Muscle of leg (tissue), 3 donors: ENCODE measurements at regions not wholly inside any gene's neighbourhood (a gene's known extent, or its start where the extent isn't known, plus 50 kb on each side); places are given as distances from the start of the nearest gene placed in this dataset.
"Not testable (repeated sequence)": the region's sequence is repeated elsewhere in the genome, so short reads cannot be mapped to it uniquely, and the experiment has no call there.

Experiments
- DNase-seq: peaks from one replicate; pipeline ENCODE4 v3.0.0; 2013
- H3K27ac ChIP-seq: one replicate; pipeline ENCODE4 v1.5.1; 2013; ENCODE audit warnings: mild to moderate bottlenecking, low read length, control low read depth
- H3K27me3 ChIP-seq: one replicate; pipeline ENCODE4 v1.6.1; 2013; ENCODE audit warnings: low read length; ENCODE audit not compliant: control insufficient read depth, insufficient read depth
- H3K36me3 ChIP-seq: one replicate; pipeline ENCODE4 v1.6.1; 2013; ENCODE audit warnings: low read length; ENCODE audit not compliant: control insufficient read depth, insufficient read depth
- H3K4me1 ChIP-seq: one replicate; pipeline ENCODE4 v1.6.1; 2013; ENCODE audit warnings: low read length; ENCODE audit not compliant: control insufficient read depth, insufficient read depth
- H3K4me3 ChIP-seq: one replicate; pipeline ENCODE4 v1.5.1; 2013; ENCODE audit warnings: low read length, control low read depth
- H3K9me3 ChIP-seq: replicated peaks from 2 replicates; pipeline ENCODE4 v1.6.1; 2013; ENCODE audit warnings: low read depth, low read length; ENCODE audit not compliant: control insufficient read depth
- WGBS: methylation state at CpG from one replicate; pipeline ENCODE4 v1.1.5; 2013; ENCODE audit warnings: missing lambda C conversion rate; ENCODE audit not compliant: insufficient coverage; 5-methylcytosine and 5-hydroxymethylcytosine counted together

DNA sequence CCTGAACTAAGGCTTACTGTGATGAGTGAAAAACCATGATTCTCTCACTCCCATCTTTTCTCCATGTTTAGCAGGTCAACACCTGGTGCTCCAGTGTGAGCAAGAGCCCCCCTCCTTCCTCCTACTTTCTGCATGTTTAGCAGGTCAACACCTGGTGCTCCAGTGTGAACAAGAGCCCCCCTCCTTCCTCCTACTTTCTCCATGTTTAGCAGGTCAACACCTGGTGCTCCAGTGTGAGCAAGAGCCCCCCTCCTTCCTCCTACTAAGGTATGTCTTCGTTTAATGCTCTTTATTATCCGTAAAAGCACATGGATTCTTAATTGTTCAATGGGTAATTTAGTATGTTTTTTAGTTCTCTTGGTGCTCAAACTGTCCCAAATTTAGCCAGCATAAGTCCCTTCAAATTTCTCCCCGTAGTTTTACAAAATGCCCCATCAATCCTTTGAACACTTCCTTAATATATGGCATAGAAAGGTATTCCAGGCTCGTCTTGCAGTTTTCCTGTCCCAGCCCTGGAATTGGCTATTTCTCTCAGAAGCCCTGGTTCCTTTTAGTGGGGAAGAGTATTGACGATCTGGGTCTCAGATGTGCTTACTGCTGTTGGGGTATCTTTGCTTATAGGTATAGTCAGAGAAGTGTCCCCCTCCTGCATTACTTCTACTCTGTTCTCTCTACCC is 760.8 kb upstream of the TPTE start:
- H3K36me3 ChIP-seq: no peaks in the 10 kb centered on the region
- H3K4me1 ChIP-seq: no peaks in the 10 kb centered on the region
- WGBS: no CpG with 5 or more reads among the region's 5 CpGs
- H3K9me3 ChIP-seq: peaks cover 53% of the 10 kb centered on the region
- no peak overlapping the region for H3K27ac ChIP-seq
- no peaks in the 10 kb centered on the region for H3K27me3 ChIP-seq
- no peak for DNase-seq
- H3K4me3 ChIP-seq: no peak overlapping the region

- H3K36me3 ChIP-seq: no peaks in the 10 kb centered on the region
- H3K27ac ChIP-seq: no peak overlapping the region
- no peak for DNase-seq
- no peaks in the 10 kb centered on the region for H3K27me3 ChIP-seq
- 73% methylated on average over 1 of the region's 3 CpGs for WGBS
- no peak overlapping the region for H3K4me3 ChIP-seq
- H3K4me1 ChIP-seq: no peaks in the 10 kb centered on the region
- H3K9me3 ChIP-seq: peaks cover 56% of the 10 kb centered on the region
Observed at GRCh38 chr21:9763306-9763705, 758.1 kb upstream of the TPTE start.

- WGBS: 56% methylated on average over 4 of the region's 4 CpGs
- Histone ChIP-seq H3K27me3 (no peaks in the 10 kb centered on the region), H3K36me3 (no peaks in the 10 kb centered on the region), H3K4me1 (no peaks in the 10 kb centered on the region), H3K27ac (no peak overlapping the region), H3K9me3 (peaks cover 56% of the 10 kb centered on the region), H3K4me3 (no peak overlapping the region)
- DNase-seq: no peak
Observed at GRCh38 chr21:9763807-9764206, 757.6 kb upstream of the TPTE start.

GRCh38 chr21:9764294-9764693 is 757.1 kb upstream of the TPTE start:
- not testable (repeated sequence) for H3K4me3 ChIP-seq, H3K36me3 ChIP-seq, H3K27ac ChIP-seq, DNase-seq, H3K4me1 ChIP-seq, H3K27me3 ChIP-seq
- WGBS: 52% methylated on average over 3 of the region's 6 CpGs
- peaks cover 54% of the 10 kb centered on the region for H3K9me3 ChIP-seq

DNA sequence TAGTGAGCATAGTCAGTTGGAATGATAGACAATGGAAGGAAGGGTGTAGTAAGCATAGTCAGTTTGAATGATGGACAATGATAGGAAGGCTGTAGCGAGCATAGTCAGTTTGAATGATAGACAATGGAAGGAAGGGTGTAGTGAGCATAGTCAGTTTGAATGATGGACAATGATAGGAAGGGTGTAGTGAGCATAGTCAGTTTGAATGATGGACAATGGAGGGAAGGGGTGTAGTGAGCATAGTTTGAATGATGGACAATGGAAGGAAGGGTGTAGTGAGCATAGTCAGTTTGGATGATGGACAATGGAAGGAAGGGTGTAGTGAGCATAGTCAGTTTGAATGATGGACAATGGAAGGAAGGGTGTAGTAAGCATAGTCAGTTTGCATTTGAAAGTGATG is 755.8 kb upstream of the TPTE start:
- 33% methylated on average over 1 of the region's 1 CpG for WGBS
- H3K4me1 ChIP-seq, H3K27ac ChIP-seq, H3K27me3 ChIP-seq, H3K4me3 ChIP-seq, DNase-seq, H3K36me3 ChIP-seq: not testable (repeated sequence)
- H3K9me3 ChIP-seq: peaks cover 56% of the 10 kb centered on the region

DNA sequence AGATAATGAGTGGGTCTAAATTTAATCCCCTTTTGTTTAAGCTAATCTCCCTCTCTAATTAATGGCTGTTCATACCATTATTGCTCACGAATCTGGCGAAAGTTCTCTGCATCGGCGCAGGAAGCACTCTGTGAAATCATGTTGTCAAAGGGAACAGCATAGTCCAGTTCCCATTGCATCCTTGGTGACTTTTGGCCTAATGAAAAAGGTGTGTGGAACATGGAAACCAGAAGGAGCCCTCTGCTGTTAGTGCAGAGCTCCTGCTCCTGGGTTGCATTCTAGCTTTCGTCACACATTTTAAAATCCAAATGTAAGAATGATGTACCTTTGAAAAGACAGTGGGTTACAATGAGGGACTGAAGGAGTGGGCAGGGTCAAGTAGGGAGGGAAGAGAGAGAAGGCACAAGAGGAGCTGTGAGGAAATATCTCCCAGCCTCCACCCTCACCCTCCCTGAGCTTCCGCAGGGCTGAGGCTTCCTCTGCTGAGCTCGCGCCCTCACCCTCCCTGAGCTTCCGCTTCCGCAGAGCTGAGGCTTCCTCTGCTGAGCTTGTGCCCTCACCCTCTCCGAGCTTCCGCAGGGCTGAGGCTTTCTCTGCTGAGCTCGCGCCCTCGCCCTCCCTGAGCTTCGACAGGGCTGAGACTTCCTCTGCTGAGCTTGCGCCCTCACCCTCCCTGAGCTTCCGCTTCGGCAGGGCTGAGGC is 754.3 kb upstream of the TPTE start:
- H3K27me3 ChIP-seq, H3K4me1 ChIP-seq, H3K36me3 ChIP-seq, H3K4me3 ChIP-seq, DNase-seq, H3K27ac ChIP-seq: not testable (repeated sequence)
- 82% methylated on average over 18 of the region's 19 CpGs for WGBS
- H3K9me3 ChIP-seq: peaks cover 56% of the 10 kb centered on the region

- Histone ChIP-seq H3K27ac (no peak overlapping the region), H3K4me1 (no peaks in the 10 kb centered on the region), H3K27me3 (no peaks in the 10 kb centered on the region), H3K4me3 (no peak overlapping the region), H3K36me3 (no peaks in the 10 kb centered on the region), H3K9me3 (peaks cover 60% of the 10 kb centered on the region)
- DNase-seq: no peak
- 80% methylated on average over 44 of the region's 44 CpGs for WGBS
Observed at GRCh38 chr21:9767592-9768375, 753.6 kb upstream of the TPTE start.

DNA sequence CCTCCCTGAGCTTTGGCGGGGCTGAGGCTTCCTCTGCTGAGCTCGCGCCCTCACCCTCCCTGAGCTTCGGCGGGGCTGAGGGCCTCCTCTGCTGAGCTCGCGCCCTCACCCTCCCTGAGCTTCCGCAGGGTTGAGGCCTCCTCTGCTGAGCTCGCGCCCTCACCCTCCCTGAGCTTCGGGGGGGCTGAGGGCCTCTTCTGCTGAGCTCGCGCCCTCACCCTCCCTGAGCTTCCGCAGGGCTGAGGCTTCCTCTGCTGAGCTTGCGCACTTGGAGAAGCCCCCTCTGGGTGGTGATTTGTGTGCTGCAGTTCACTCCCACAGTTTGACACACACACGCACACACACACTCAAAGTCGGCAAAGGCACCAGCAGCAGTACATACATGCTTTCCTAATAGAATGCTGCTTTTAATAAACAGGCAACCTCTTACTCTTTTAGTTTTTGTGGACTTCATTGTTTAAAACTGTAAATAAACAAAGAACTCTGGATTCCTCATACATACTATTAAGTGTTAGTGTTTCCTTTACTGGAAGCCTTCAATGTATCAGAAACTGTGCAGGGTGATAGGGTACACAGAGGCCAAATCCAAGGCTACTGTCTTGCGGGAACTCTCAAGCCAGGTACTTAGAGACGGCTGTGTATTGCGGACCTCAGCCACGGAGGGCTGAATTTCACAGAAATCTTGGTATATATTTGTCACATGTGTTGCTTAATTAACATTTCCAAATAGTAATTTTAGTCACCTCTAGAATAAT is 752.8 kb upstream of the TPTE start:
- H3K4me1 ChIP-seq, H3K27me3 ChIP-seq, DNase-seq, H3K36me3 ChIP-seq, H3K27ac ChIP-seq, H3K4me3 ChIP-seq: not testable (repeated sequence)
- H3K9me3 ChIP-seq: peaks cover 59% of the 10 kb centered on the region
- 84% methylated on average over 15 of the region's 21 CpGs for whole genome bisulfite sequencing

DNA sequence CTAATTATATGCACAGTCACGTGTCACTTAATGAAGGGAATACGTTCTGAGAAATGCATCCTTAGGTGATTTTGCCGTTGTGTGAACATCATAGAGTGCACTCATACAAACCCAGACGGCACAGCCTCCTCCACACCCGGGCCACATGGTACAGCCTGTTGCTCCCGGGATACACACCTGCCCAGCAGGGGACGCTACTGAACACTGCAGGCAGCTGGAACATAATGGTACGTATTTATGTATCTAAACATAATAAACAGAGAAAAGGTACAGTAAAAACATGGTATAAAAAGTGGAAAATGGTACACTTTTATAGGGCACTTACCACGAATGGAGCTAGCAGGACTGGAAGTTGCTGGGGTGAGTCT is 752.3 kb upstream of the TPTE start:
- peaks cover 54% of the 10 kb centered on the region for H3K9me3 ChIP-seq
- H3K27ac ChIP-seq, DNase-seq, H3K4me1 ChIP-seq, H3K36me3 ChIP-seq, H3K4me3 ChIP-seq, H3K27me3 ChIP-seq: not testable (repeated sequence)
- WGBS: 93% methylated on average over 4 of the region's 9 CpGs
